ENCODE measurements at regions not wholly inside any gene's neighbourhood (a gene's known extent, or its start where the extent isn't known, plus 50 kb on each side); places are given as distances from the start of the nearest gene placed in this dataset.

- Histone ChIP-seq H3K4me1 (ENCODE audit: insufficient read depth, poor library complexity, severe bottlenecking) (no peaks in the 10 kb centered on the region), H3K27me3 (ENCODE audit: insufficient read depth, poor library complexity, severe bottlenecking) (no peaks in the 10 kb centered on the region), H3K4me3 (ENCODE audit: severe bottlenecking) (no peak overlapping the region), H3K9me3 (ENCODE audit: severe bottlenecking) (no peaks in the 10 kb centered on the region), H3K36me3 (ENCODE audit: low read depth) (no peaks in the 10 kb centered on the region), H3K27ac (ENCODE audit: poor library complexity, severe bottlenecking) (no peak overlapping the region)
- no peak for DNase-seq (ENCODE audit: low spot score)
- no peak for ATAC-seq (ENCODE audit: low read depth)
- TF ChIP-seq CTCF (IDR thresholded peaks at IDR 0.05; ENCODE audit: poor library complexity, severe bottlenecking) = no peak
Observed at GRCh38 chr15:95968856-95969255, 361.6 kb upstream of the NR2F2 start.

- Histone ChIP-seq H3K27me3 (ENCODE audit: insufficient read depth, poor library complexity, severe bottlenecking) (no peaks in the 10 kb centered on the region), H3K4me3 (ENCODE audit: severe bottlenecking) (no peak overlapping the region), H3K27ac (ENCODE audit: poor library complexity, severe bottlenecking) (no peak overlapping the region), H3K9me3 (ENCODE audit: severe bottlenecking) (no peaks in the 10 kb centered on the region), H3K4me1 (ENCODE audit: insufficient read depth, poor library complexity, severe bottlenecking) (no peaks in the 10 kb centered on the region), H3K36me3 (ENCODE audit: low read depth) (no peaks in the 10 kb centered on the region)
- TF ChIP-seq CTCF (IDR thresholded peaks at IDR 0.05; ENCODE audit: poor library complexity, severe bottlenecking) = no peak
- no peak for DNase-seq (ENCODE audit: low spot score)
- ATAC-seq (ENCODE audit: low read depth) = no peak
Observed at GRCh38 chr15:95970326-95970725, 360.2 kb upstream of the NR2F2 start.

- no peak for DNase-seq (ENCODE audit: low spot score)
- Histone ChIP-seq H3K4me1 (ENCODE audit: insufficient read depth, poor library complexity, severe bottlenecking) (no peaks in the 10 kb centered on the region), H3K9me3 (ENCODE audit: severe bottlenecking) (no peaks in the 10 kb centered on the region), H3K27me3 (ENCODE audit: insufficient read depth, poor library complexity, severe bottlenecking) (no peaks in the 10 kb centered on the region), H3K4me3 (ENCODE audit: severe bottlenecking) (no peak overlapping the region), H3K36me3 (ENCODE audit: low read depth) (no peaks in the 10 kb centered on the region), H3K27ac (ENCODE audit: poor library complexity, severe bottlenecking) (no peak overlapping the region)
- no peak for ATAC-seq (ENCODE audit: low read depth)
- no peak for TF ChIP-seq CTCF (IDR thresholded peaks at IDR 0.05; ENCODE audit: poor library complexity, severe bottlenecking)
Observed at GRCh38 chr15:95972041-95972553, 358.4 kb upstream of the NR2F2 start.

GRCh38 chr15:95972812-95973211 is 357.7 kb upstream of the NR2F2 start:
- no peaks in the 10 kb centered on the region for H3K9me3 ChIP-seq (ENCODE audit: severe bottlenecking)
- no peak overlapping the region for H3K4me3 ChIP-seq (ENCODE audit: severe bottlenecking)
- DNase-seq (ENCODE audit: low spot score) (no peak), ATAC-seq (ENCODE audit: low read depth) (no peak)
- no peaks in the 10 kb centered on the region for H3K4me1 ChIP-seq (ENCODE audit: insufficient read depth, poor library complexity, severe bottlenecking)
- no peak for TF ChIP-seq CTCF (IDR thresholded peaks at IDR 0.05; ENCODE audit: poor library complexity, severe bottlenecking)
- no peak overlapping the region for H3K27ac ChIP-seq (ENCODE audit: poor library complexity, severe bottlenecking)
- no peaks in the 10 kb centered on the region for H3K36me3 ChIP-seq (ENCODE audit: low read depth)
- no peaks in the 10 kb centered on the region for H3K27me3 ChIP-seq (ENCODE audit: insufficient read depth, poor library complexity, severe bottlenecking)

GRCh38 chr15:95973566-95974256 is 356.8 kb upstream of the NR2F2 start:
- H3K27me3 ChIP-seq (ENCODE audit: insufficient read depth, poor library complexity, severe bottlenecking) = no peaks in the 10 kb centered on the region
- H3K36me3 ChIP-seq (ENCODE audit: low read depth) = no peaks in the 10 kb centered on the region
- no peaks in the 10 kb centered on the region for H3K9me3 ChIP-seq (ENCODE audit: severe bottlenecking)
- no peak for ATAC-seq (ENCODE audit: low read depth)
- TF ChIP-seq CTCF (IDR thresholded peaks at IDR 0.05; ENCODE audit: poor library complexity, severe bottlenecking) = no peak
- no peak overlapping the region for H3K27ac ChIP-seq (ENCODE audit: poor library complexity, severe bottlenecking)
- H3K4me1 ChIP-seq (ENCODE audit: insufficient read depth, poor library complexity, severe bottlenecking) = no peaks in the 10 kb centered on the region
- no peak overlapping the region for H3K4me3 ChIP-seq (ENCODE audit: severe bottlenecking)
- no peak for DNase-seq (ENCODE audit: low spot score)
